Inflammatory macrophage (primary cell): ENCODE measurements at regions not wholly inside any gene's neighbourhood (a gene's known extent, or its start where the extent isn't known, plus 50 kb on each side); places are given as distances from the start of the nearest gene placed in this dataset.

ENCODE experiments used
- DNase-seq, 2 donors: peaks; one replicate each; pipeline ENCODE4 v3.0.0-alpha.2; 2020 to 2022

- DNase-seq, result no peak
These were observed 1108.5 kb downstream of the GALC start for GRCh38 chr14:86884498-86884897.

GRCh38 chr14:86882818-86883217 is 1110.2 kb downstream of the GALC start:
- no peak for DNase-seq

GRCh38 chr14:86865934-86866333 is 1127.0 kb downstream of the GALC start:
- DNase-seq, result no peak

- DNase-seq, result no peak
These were observed 1134.4 kb downstream of the GALC start for GRCh38 chr14:86858591-86858990.

GRCh38 chr14:86858031-86858430 is 1135.0 kb downstream of the GALC start:
- no peak for DNase-seq

GRCh38 chr14:86852530-86852929 is 1140.5 kb downstream of the GALC start:
- no peak for DNase-seq

GRCh38 chr14:86847140-86847539 is 1145.8 kb downstream of the GALC start:
- no peak for DNase-seq

- DNase-seq, result no peak
These were observed 1154.6 kb downstream of the GALC start for GRCh38 chr14:86838363-86838762.

GRCh38 chr14:86826661-86827060 is 1166.3 kb downstream of the GALC start:
- DNase-seq, result no peak

- no peak for DNase-seq
These were observed 1168.8 kb downstream of the GALC start for GRCh38 chr14:86824167-86824566.

- no peak for DNase-seq
These were observed 1169.4 kb downstream of the GALC start for GRCh38 chr14:86823581-86823980.

- DNase-seq, result no peak
These were observed 1177.6 kb downstream of the GALC start for GRCh38 chr14:86815341-86815740.

- DNase-seq, result no peak
These were observed 1190.3 kb downstream of the GALC start for GRCh38 chr14:86802726-86803125.

- DNase-seq, result peak; percentile 13 to 18
These were observed 1193.7 kb downstream of the GALC start for GRCh38 chr14:86799244-86799647.

- DNase-seq, result peak in 1 of 2 donors; percentile 10
These were observed 1194.7 kb downstream of the GALC start for GRCh38 chr14:86798330-86798729.

- DNase-seq, result no peak
These were observed 1196.0 kb downstream of the GALC start for GRCh38 chr14:86797075-86797351.

- DNase-seq, result no peak
These were observed 1196.5 kb downstream of the GALC start for GRCh38 chr14:86796221-86797074.

GRCh38 chr14:86794689-86795088 is 1198.3 kb downstream of the GALC start:
- DNase-seq, result no peak

GRCh38 chr14:86790408-86791364 is 1202.3 kb downstream of the GALC start:
- DNase-seq, result no peak

- no peak for DNase-seq
These were observed 1204.8 kb downstream of the GALC start for GRCh38 chr14:86788224-86788623.

GRCh38 chr14:86787717-86788116 is 1205.3 kb downstream of the GALC start:
- DNase-seq, result no peak

- no peak for DNase-seq
These were observed 1210.8 kb downstream of the GALC start for GRCh38 chr14:86782092-86782580.

GRCh38 chr14:86780876-86781510 is 1212.0 kb downstream of the GALC start:
- DNase-seq, result no peak
